ENCODE measurements at regions not wholly inside any gene's neighbourhood (a gene's known extent, or its start where the extent isn't known, plus 50 kb on each side); places are given as distances from the start of the nearest gene placed in this dataset.

DNA sequence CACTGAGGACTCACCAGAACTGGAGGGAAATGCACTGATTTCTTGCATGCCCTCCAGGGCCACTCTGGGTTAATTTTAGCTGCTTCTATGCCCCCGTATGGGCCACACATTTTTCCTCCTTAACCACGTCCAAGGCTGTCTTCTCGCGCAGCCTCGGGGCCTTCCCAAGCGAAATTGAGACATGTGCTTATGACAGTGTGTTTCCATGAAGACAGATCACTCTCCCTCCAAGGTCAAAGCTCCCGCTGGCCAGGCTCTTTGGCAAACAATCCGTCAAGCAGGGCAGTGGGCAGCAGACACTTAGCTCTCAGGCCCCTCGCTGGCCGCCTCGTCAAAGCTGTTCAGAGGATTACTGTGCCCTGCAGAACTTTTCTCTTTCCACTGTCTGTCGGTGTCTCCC, 243.0 kb upstream of the N4BP1 start:
- Histone ChIP-seq H3K27ac (ENCODE audit: low read length) (no peak overlapping the region), H3K79me2 (ENCODE audit: low read length) (no peaks in the 10 kb centered on the region), H3K9ac (ENCODE audit: low read length) (no peak overlapping the region), H3K4me3 (ENCODE audit: low read length) (no peak overlapping the region), H3K4me1 (ENCODE audit: low read length) (no peaks in the 10 kb centered on the region), H3K36me3 (ENCODE audit: insufficient read depth, low read length) (no peaks in the 10 kb centered on the region), H2AFZ (ENCODE audit: low read length) (no peak overlapping the region), H3K9me2 (replicated peaks; ENCODE audit: insufficient read depth, low read length) (no peaks in the 10 kb centered on the region), H3K27me3 (ENCODE audit: low read length) (no peaks in the 10 kb centered on the region), H4K20me1 (ENCODE audit: insufficient read depth, low read depth, low read length) (no peaks in the 10 kb centered on the region), H3K4me2 (ENCODE audit: low read depth, low read length, poor library complexity, severe bottlenecking) (no peak overlapping the region), H3K9me3 (ENCODE audit: low read length) (no peaks in the 10 kb centered on the region)
- no peak for DNase-seq

DNA sequence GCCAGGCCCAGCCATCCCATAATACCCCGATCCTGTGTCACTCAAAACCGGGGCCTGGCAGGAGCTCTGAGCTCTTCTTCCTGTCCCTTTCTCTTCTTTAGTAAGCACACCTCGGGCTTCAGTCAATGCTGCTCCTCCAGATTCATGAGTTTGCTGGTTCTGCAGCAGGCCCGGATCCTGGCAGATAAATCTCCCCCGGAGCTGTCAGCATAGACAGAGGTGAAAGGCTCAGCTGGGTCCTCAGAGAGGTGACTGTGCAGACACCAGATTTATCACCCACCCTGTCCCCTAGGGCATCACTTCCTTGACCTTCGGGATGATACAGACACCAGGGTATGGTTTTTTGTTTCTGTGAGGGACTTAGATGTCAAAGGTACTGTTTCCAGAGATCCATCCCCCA, 242.5 kb upstream of the N4BP1 start:
- DNase-seq = no peak
- Histone ChIP-seq H3K9me2 (replicated peaks; ENCODE audit: insufficient read depth, low read length) (no peaks in the 10 kb centered on the region), H3K27me3 (ENCODE audit: low read length) (no peaks in the 10 kb centered on the region), H4K20me1 (ENCODE audit: insufficient read depth, low read depth, low read length) (no peaks in the 10 kb centered on the region), H3K79me2 (ENCODE audit: low read length) (no peaks in the 10 kb centered on the region), H3K4me2 (ENCODE audit: low read depth, low read length, poor library complexity, severe bottlenecking) (no peak overlapping the region), H3K4me3 (ENCODE audit: low read length) (no peak overlapping the region), H3K36me3 (ENCODE audit: insufficient read depth, low read length) (no peaks in the 10 kb centered on the region), H3K9me3 (ENCODE audit: low read length) (no peaks in the 10 kb centered on the region), H3K4me1 (ENCODE audit: low read length) (no peaks in the 10 kb centered on the region), H2AFZ (ENCODE audit: low read length) (no peak overlapping the region), H3K9ac (ENCODE audit: low read length) (no peak overlapping the region), H3K27ac (ENCODE audit: low read length) (no peak overlapping the region)

DNA sequence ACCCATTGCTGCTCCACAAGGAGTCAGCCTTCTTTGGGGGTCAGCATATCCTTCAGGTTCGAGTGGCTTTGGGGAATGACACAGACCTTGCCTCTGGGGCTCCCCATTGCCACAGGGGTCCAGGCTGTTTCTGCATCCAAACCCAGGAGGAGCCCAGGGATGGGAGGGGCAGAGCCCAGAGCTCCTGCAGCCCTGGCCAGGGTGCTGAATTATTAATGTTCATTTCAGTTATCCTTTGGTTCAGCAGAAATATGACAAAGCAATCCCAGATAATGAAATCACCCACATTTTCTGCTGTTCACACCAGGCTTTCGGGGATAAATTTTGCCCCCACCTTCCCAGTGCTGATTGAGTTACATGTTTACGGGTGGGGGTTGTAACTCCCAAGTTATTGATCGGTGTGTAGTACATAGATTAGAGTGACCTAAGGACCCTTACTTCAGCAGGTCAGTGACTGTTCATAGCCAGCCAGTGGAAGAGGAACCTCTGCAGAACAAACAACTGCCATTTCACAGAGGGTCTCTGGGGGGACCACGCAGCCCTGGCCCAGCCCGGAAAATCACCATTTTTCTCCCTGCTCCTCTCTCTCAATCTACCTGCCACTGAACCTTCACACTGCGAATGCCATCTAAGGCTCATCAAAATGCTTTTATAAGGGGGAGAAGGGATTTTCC, 240.3 kb upstream of the N4BP1 start:
- Histone ChIP-seq H3K36me3 (ENCODE audit: insufficient read depth, low read length) (no peaks in the 10 kb centered on the region), H3K4me1 (ENCODE audit: low read length) (no peaks in the 10 kb centered on the region), H3K4me2 (ENCODE audit: low read depth, low read length, poor library complexity, severe bottlenecking) (no peak overlapping the region), H3K9me2 (replicated peaks; ENCODE audit: insufficient read depth, low read length) (no peaks in the 10 kb centered on the region), H3K4me3 (ENCODE audit: low read length) (no peak overlapping the region), H3K27ac (ENCODE audit: low read length) (no peak overlapping the region), H3K79me2 (ENCODE audit: low read length) (no peaks in the 10 kb centered on the region), H4K20me1 (ENCODE audit: insufficient read depth, low read depth, low read length) (no peaks in the 10 kb centered on the region), H3K27me3 (ENCODE audit: low read length) (no peaks in the 10 kb centered on the region), H2AFZ (ENCODE audit: low read length) (no peak overlapping the region), H3K9me3 (ENCODE audit: low read length) (no peaks in the 10 kb centered on the region), H3K9ac (ENCODE audit: low read length) (no peak overlapping the region)
- DNase-seq = no peak

DNA sequence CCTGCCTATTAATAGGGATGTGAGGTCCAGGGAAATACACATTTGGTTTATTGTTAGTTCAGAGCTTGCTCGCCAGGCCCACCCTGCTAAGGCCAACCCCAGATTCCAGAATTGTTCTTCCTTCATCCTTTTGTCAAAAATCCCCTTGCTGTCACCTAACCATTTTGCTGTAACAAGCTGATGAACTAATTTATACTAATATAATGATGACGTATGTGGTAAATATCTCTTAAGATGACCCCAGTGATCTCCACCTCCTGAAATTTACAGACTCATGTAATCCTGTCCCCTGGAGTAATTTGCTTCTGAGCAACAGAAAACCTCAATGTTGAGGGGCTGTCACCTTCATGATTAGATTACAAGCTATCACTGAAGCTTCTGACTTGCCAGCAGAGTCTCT, 236.3 kb upstream of the N4BP1 start:
- Histone ChIP-seq H3K4me2 (ENCODE audit: low read depth, low read length, poor library complexity, severe bottlenecking) (no peak overlapping the region), H3K27ac (ENCODE audit: low read length) (no peak overlapping the region), H3K27me3 (ENCODE audit: low read length) (no peaks in the 10 kb centered on the region), H3K4me1 (ENCODE audit: low read length) (no peaks in the 10 kb centered on the region), H3K4me3 (ENCODE audit: low read length) (no peak overlapping the region), H3K9me3 (ENCODE audit: low read length) (no peaks in the 10 kb centered on the region), H2AFZ (ENCODE audit: low read length) (no peak overlapping the region), H3K79me2 (ENCODE audit: low read length) (no peaks in the 10 kb centered on the region), H4K20me1 (ENCODE audit: insufficient read depth, low read depth, low read length) (no peaks in the 10 kb centered on the region), H3K36me3 (ENCODE audit: insufficient read depth, low read length) (no peaks in the 10 kb centered on the region), H3K9me2 (replicated peaks; ENCODE audit: insufficient read depth, low read length) (no peaks in the 10 kb centered on the region), H3K9ac (ENCODE audit: low read length) (no peak overlapping the region)
- no peak for DNase-seq

DNA sequence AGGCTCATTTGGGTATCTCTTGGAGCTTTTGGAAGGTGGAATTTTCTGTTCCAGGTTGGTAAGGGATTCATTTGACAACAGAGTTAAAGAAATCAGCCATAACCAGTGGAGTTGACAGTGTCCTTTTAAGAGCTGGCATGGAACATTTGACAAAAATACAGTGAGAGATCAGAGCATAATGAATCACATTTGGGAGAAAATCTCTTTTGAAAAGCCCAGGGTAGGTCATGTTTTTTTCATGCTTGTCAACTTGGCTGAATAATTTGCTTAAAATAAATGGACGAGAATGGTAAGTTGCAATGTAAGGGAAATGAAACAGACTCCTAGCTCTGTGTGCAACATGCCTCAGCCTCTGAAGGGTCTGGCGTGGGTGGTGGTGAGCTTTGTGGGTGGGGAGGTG, 235.3 kb upstream of the N4BP1 start:
- no peak overlapping the region for H2AFZ ChIP-seq (ENCODE audit: low read length)
- no peaks in the 10 kb centered on the region for H4K20me1 ChIP-seq (ENCODE audit: insufficient read depth, low read depth, low read length)
- no peaks in the 10 kb centered on the region for H3K4me1 ChIP-seq (ENCODE audit: low read length)
- H3K4me3 ChIP-seq (ENCODE audit: low read length) = no peak overlapping the region
- no peak overlapping the region for H3K27ac ChIP-seq (ENCODE audit: low read length)
- no peak for DNase-seq
- no peaks in the 10 kb centered on the region for H3K27me3 ChIP-seq (ENCODE audit: low read length)
- no peaks in the 10 kb centered on the region for H3K9me2 ChIP-seq (replicated peaks; ENCODE audit: insufficient read depth, low read length)
- H3K9ac ChIP-seq (ENCODE audit: low read length) = no peak overlapping the region
- H3K79me2 ChIP-seq (ENCODE audit: low read length) = no peaks in the 10 kb centered on the region
- no peak overlapping the region for H3K4me2 ChIP-seq (ENCODE audit: low read depth, low read length, poor library complexity, severe bottlenecking)
- no peaks in the 10 kb centered on the region for H3K9me3 ChIP-seq (ENCODE audit: low read length)
- H3K36me3 ChIP-seq (ENCODE audit: insufficient read depth, low read length) = no peaks in the 10 kb centered on the region

DNA sequence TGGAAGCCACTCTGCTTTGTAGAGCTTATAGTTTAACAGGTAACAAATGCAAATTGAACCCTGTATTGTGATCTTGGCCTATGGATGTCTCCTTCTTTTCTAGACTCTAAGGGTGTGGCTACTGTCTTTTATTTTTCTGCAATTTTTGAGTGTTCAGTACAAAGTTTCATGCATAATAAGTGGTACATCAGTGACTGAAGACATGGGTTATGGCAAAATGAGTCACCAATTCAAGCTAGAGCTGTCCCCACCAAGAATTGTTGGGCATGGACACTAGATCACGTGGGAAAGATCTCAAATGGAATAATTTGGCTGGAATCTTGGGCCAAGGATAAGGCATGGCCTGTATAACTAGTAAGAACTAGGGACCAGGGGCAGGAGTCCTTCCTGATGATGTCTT, 228.4 kb upstream of the N4BP1 start:
- H3K9me3 ChIP-seq (ENCODE audit: low read length) = no peaks in the 10 kb centered on the region
- no peak overlapping the region for H2AFZ ChIP-seq (ENCODE audit: low read length)
- no peaks in the 10 kb centered on the region for H3K36me3 ChIP-seq (ENCODE audit: insufficient read depth, low read length)
- no peaks in the 10 kb centered on the region for H3K4me1 ChIP-seq (ENCODE audit: low read length)
- no peak overlapping the region for H3K27ac ChIP-seq (ENCODE audit: low read length)
- H3K9me2 ChIP-seq (replicated peaks; ENCODE audit: insufficient read depth, low read length) = no peaks in the 10 kb centered on the region
- no peak overlapping the region for H3K4me2 ChIP-seq (ENCODE audit: low read depth, low read length, poor library complexity, severe bottlenecking)
- no peaks in the 10 kb centered on the region for H3K27me3 ChIP-seq (ENCODE audit: low read length)
- no peaks in the 10 kb centered on the region for H4K20me1 ChIP-seq (ENCODE audit: insufficient read depth, low read depth, low read length)
- H3K9ac ChIP-seq (ENCODE audit: low read length) = no peak overlapping the region
- no peak overlapping the region for H3K4me3 ChIP-seq (ENCODE audit: low read length)
- no peak for DNase-seq
- H3K79me2 ChIP-seq (ENCODE audit: low read length) = no peaks in the 10 kb centered on the region

DNA sequence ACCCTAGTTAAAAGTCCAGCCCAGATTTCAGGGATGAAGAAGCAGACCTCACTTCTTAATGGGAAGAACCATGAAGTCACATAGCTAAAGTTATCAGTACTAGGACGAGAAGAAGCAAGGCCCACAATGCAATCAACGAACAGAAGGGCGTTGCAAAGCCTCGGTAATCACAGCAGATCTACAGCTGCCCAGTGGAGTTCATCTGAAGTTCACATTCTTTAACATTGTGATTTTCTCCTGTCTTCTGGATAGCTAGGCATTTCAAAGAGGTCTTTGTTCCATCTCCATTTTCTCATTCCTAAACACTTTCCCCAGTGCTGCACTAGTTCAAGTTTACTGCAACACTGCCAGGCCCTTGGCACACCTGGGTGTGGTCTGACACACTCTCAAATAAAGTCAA, 226.7 kb upstream of the N4BP1 start:
- Histone ChIP-seq H4K20me1 (ENCODE audit: insufficient read depth, low read depth, low read length) (no peaks in the 10 kb centered on the region), H3K79me2 (ENCODE audit: low read length) (no peaks in the 10 kb centered on the region), H3K4me2 (ENCODE audit: low read depth, low read length, poor library complexity, severe bottlenecking) (no peak overlapping the region), H3K9me3 (ENCODE audit: low read length) (no peaks in the 10 kb centered on the region), H3K4me3 (ENCODE audit: low read length) (no peak overlapping the region), H3K9ac (ENCODE audit: low read length) (no peak overlapping the region), H3K9me2 (replicated peaks; ENCODE audit: insufficient read depth, low read length) (no peaks in the 10 kb centered on the region), H3K27me3 (ENCODE audit: low read length) (no peaks in the 10 kb centered on the region), H3K4me1 (ENCODE audit: low read length) (no peaks in the 10 kb centered on the region), H2AFZ (ENCODE audit: low read length) (no peak overlapping the region), H3K36me3 (ENCODE audit: insufficient read depth, low read length) (no peaks in the 10 kb centered on the region), H3K27ac (ENCODE audit: low read length) (no peak overlapping the region)
- no peak for DNase-seq

DNA sequence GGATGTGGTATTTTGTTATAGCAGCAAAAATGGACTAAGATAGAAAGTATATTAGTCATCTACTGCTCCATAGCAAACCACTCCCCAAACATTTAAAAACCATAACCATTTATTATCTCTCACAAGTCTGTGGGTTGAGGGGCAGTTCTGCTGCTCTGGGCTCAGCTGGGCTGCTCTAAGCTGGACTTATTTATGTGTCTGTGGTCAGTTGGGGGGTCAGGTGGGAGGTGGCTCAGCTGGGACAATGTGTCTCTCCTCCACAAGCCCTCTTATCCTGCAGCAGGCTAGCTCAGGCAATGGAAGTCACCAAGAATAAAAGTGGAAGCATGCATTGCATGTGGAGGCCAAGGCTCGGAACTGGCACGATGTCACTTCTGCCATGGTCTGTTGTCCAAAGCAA, 226.1 kb upstream of the N4BP1 start:
- H3K27me3 ChIP-seq (ENCODE audit: low read length) = no peaks in the 10 kb centered on the region
- H3K27ac ChIP-seq (ENCODE audit: low read length) = no peak overlapping the region
- no peak overlapping the region for H3K4me3 ChIP-seq (ENCODE audit: low read length)
- no peaks in the 10 kb centered on the region for H3K36me3 ChIP-seq (ENCODE audit: insufficient read depth, low read length)
- H3K4me2 ChIP-seq (ENCODE audit: low read depth, low read length, poor library complexity, severe bottlenecking) = no peak overlapping the region
- DNase-seq = no peak
- no peaks in the 10 kb centered on the region for H3K9me2 ChIP-seq (replicated peaks; ENCODE audit: insufficient read depth, low read length)
- no peaks in the 10 kb centered on the region for H3K4me1 ChIP-seq (ENCODE audit: low read length)
- no peaks in the 10 kb centered on the region for H3K79me2 ChIP-seq (ENCODE audit: low read length)
- no peak overlapping the region for H3K9ac ChIP-seq (ENCODE audit: low read length)
- no peaks in the 10 kb centered on the region for H4K20me1 ChIP-seq (ENCODE audit: insufficient read depth, low read depth, low read length)
- H2AFZ ChIP-seq (ENCODE audit: low read length) = no peak overlapping the region
- no peaks in the 10 kb centered on the region for H3K9me3 ChIP-seq (ENCODE audit: low read length)

DNA sequence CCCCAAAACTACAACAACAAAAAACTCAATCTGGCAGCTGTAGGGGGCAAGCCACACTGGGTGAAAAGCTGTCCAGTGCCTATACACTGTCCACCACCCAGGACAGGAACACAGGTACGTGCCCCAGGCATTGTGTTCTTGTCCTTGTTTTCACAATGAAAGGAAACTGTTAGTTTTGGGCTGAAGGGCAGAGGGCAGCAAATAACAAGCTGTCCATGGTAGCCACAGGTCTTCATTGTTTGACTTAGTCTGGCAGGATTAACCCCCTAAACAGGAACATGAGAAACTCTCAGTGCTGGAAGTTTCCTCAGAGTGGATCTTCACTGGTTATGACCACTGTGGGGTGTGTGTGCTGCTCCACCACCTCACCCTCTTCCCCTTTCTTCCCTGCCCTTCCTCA, 224.6 kb upstream of the N4BP1 start:
- no peaks in the 10 kb centered on the region for H3K79me2 ChIP-seq (ENCODE audit: low read length)
- H3K27ac ChIP-seq (ENCODE audit: low read length) = no peak overlapping the region
- H3K9me2 ChIP-seq (replicated peaks; ENCODE audit: insufficient read depth, low read length) = no peaks in the 10 kb centered on the region
- H3K9me3 ChIP-seq (ENCODE audit: low read length) = no peaks in the 10 kb centered on the region
- no peaks in the 10 kb centered on the region for H3K36me3 ChIP-seq (ENCODE audit: insufficient read depth, low read length)
- DNase-seq = no peak
- no peaks in the 10 kb centered on the region for H3K27me3 ChIP-seq (ENCODE audit: low read length)
- H3K4me3 ChIP-seq (ENCODE audit: low read length) = no peak overlapping the region
- no peak overlapping the region for H3K4me2 ChIP-seq (ENCODE audit: low read depth, low read length, poor library complexity, severe bottlenecking)
- no peak overlapping the region for H3K9ac ChIP-seq (ENCODE audit: low read length)
- H3K4me1 ChIP-seq (ENCODE audit: low read length) = no peaks in the 10 kb centered on the region
- H4K20me1 ChIP-seq (ENCODE audit: insufficient read depth, low read depth, low read length) = no peaks in the 10 kb centered on the region
- no peak overlapping the region for H2AFZ ChIP-seq (ENCODE audit: low read length)
